Thyroid gland (tissue), 4 donors: ENCODE measurements at regions not wholly inside any gene's neighbourhood (a gene's known extent, or its start where the extent isn't known, plus 50 kb on each side); places are given as distances from the start of the nearest gene placed in this dataset.

Experiments used
- CTCF ChIP-seq, 6 experiments: fragments of 200-600 bp in 3 of 6; fragments of 450-650 bp in 3 of 6; sonication (generic) in 3 of 6; IDR thresholded peaks; one replicate each; pipeline ENCODE4 v1.5.1; 2016 to 2019; ENCODE audit warnings: antibody characterized with exemption in 6 of 6, mild to moderate bottlenecking in 2 of 6, inconsistent platforms in 1 of 6, moderate library complexity in 1 of 6
- POLR2A ChIP-seq, 2 donors: fragments of 450-650 bp; IDR thresholded peaks; one replicate each; pipeline ENCODE4 v1.6.1; 2017; ENCODE audit warnings: antibody characterized with exemption in 2 of 2, mild to moderate bottlenecking in 2 of 2, moderate library complexity in 1 of 2

- TF ChIP-seq CTCF (IDR thresholded peaks at IDR 0.05) (no peak), POLR2A (IDR thresholded peaks at IDR 0.05) (no peak)
Measured at GRCh38 chr2:83784315-83784714, 674.8 kb downstream of the SUCLG1 start.
